IMR-90 (cell line): ENCODE measurements at regions not wholly inside any gene's neighbourhood (a gene's known extent, or its start where the extent isn't known, plus 50 kb on each side); places are given as distances from the start of the nearest gene placed in this dataset.
A peak's percentile ranks its signal among the peaks of the same experiment; 100 is the strongest.

Experiments used
- ATAC-seq: fragments of 200-7000 bp; cut with Tn5 transposase; 2 replicates; pipeline ENCODE4 v1.9.1; 2020; ENCODE audit warnings: low read depth, mild to moderate bottlenecking, moderate library complexity
- BruUV-seq: library from RNA; stranded (reverse); fragments of 400-500 nt; replicated peaks from 2 replicates; lab custom pipeline; 2021; lab: Mats Ljungman, UMichigan
- CTCF ChIA-PET: fragments of 300-600 bp; formaldehyde crosslinking; extraction: SDS; loops from one replicate; lab custom pipeline; 2021; ENCODE audit warnings: antibody characterized with exemption; lab: Yijun Ruan, JAX
- POLR2A ChIA-PET: fragments of 300-600 bp; sonication (Branson Sonifier 250); formaldehyde crosslinking; loops from one replicate; lab custom pipeline; 2022; ENCODE audit warnings: antibody characterized with exemption; ENCODE audit not compliant: unreplicated experiment; lab: Charles Lee
- DNase-seq: peaks from one replicate; pipeline ENCODE4 v3.0.0; 2013
- H2AFZ ChIP-seq: replicated peaks from 2 replicates; pipeline ENCODE3; 2013; ENCODE audit warnings: low read length, mild to moderate bottlenecking; ENCODE audit not compliant: poor library complexity
- H2AK5ac ChIP-seq: 2 replicates; pipeline ENCODE4 v1.6.1; 2013; ENCODE audit warnings: low read depth, low read length, inconsistent platforms
- H2AK9ac ChIP-seq: replicated peaks from 2 replicates; pipeline ENCODE3; 2013; ENCODE audit warnings: mild to moderate bottlenecking, low read depth, low read length, moderate library complexity; ENCODE audit not compliant: poor library complexity
- H2BK120ac ChIP-seq: 2 replicates; pipeline ENCODE4 v1.6.1; 2013; ENCODE audit warnings: low read depth, low read length, inconsistent platforms
- H2BK15ac ChIP-seq: 3 replicates; pipeline ENCODE4 v1.6.1; 2013; ENCODE audit warnings: low read depth, low read length, inconsistent platforms
- H2BK20ac ChIP-seq: 2 replicates; pipeline ENCODE4 v1.6.1; 2013; ENCODE audit warnings: low read depth, mild to moderate bottlenecking, inconsistent platforms, low read length, moderate library complexity
- H2BK5ac ChIP-seq: 2 replicates; pipeline ENCODE4 v1.6.1; 2013; ENCODE audit warnings: mild to moderate bottlenecking, low read depth, low read length, inconsistent platforms; ENCODE audit not compliant: poor library complexity, severe bottlenecking
- H3K14ac ChIP-seq: replicated peaks from 2 replicates; pipeline ENCODE4 v1.6.1; 2013; ENCODE audit warnings: low read depth, low read length, inconsistent platforms
- H3K18ac ChIP-seq: 2 replicates; pipeline ENCODE4 v1.6.1; 2013; ENCODE audit warnings: low read depth, low read length, control low read depth
- H3K23ac ChIP-seq: 2 replicates; pipeline ENCODE4 v1.6.1; 2013; ENCODE audit warnings: low read depth, low read length, inconsistent platforms
- H3K27ac ChIP-seq: 2 replicates; pipeline ENCODE4 v1.5.1; 2013; ENCODE audit warnings: mild to moderate bottlenecking, control low read depth, low read length; ENCODE audit not compliant: insufficient read depth
- H3K27me3 ChIP-seq: 2 replicates; pipeline ENCODE4 v1.6.1; 2013; ENCODE audit warnings: low read length; ENCODE audit not compliant: control insufficient read depth, insufficient read depth
- H3K36me3 ChIP-seq: 2 replicates; pipeline ENCODE4 v1.6.1; 2013; ENCODE audit warnings: low read length, mixed read lengths; ENCODE audit not compliant: control insufficient read depth, insufficient read depth
- H3K4ac ChIP-seq: 2 replicates; pipeline ENCODE4 v1.6.1; 2013; ENCODE audit warnings: low read depth, low read length, inconsistent platforms
- H3K4me1 ChIP-seq: 2 replicates; pipeline ENCODE4 v1.6.1; 2013; ENCODE audit warnings: low read length, mixed read lengths; ENCODE audit not compliant: control insufficient read depth, insufficient read depth
- H3K4me2 ChIP-seq: 2 replicates; pipeline ENCODE4 v1.6.1; 2013; ENCODE audit warnings: low read depth, mild to moderate bottlenecking, control low read depth, low read length, moderate library complexity
- H3K4me3 ChIP-seq: 2 replicates; pipeline ENCODE4 v1.5.1; 2013; ENCODE audit warnings: low read depth, mild to moderate bottlenecking, control low read depth, low read length, moderate library complexity; ENCODE audit not compliant: insufficient read depth
- H3K56ac ChIP-seq: 2 replicates; pipeline ENCODE4 v1.6.1; 2013; ENCODE audit warnings: low read length, inconsistent platforms; ENCODE audit not compliant: insufficient read depth; ENCODE audit errors: extremely low read depth
- H3K79me1 ChIP-seq, 2 experiments: 2 replicates each; pipeline ENCODE4 v1.6.1; 2013; ENCODE audit warnings: low read length in 2 of 2, inconsistent platforms in 1 of 2, low read depth in 1 of 2
- H3K9ac ChIP-seq: 2 replicates; pipeline ENCODE4 v1.6.1; 2013; ENCODE audit warnings: low read depth, low read length, control low read depth
- H3K9me1 ChIP-seq: 2 replicates; pipeline ENCODE4 v1.6.1; 2013; ENCODE audit warnings: low read length, inconsistent platforms; ENCODE audit not compliant: insufficient read depth
- H3K9me3 ChIP-seq: 2 replicates; pipeline ENCODE4 v1.6.1; 2013; ENCODE audit warnings: low read length; ENCODE audit not compliant: control insufficient read depth, insufficient read depth
- H4K20me1 ChIP-seq: 2 replicates; pipeline ENCODE4 v1.6.1; 2013; ENCODE audit warnings: low read length, inconsistent platforms; ENCODE audit not compliant: insufficient read depth
- H4K5ac ChIP-seq: 2 replicates; pipeline ENCODE4 v1.6.1; 2013; ENCODE audit warnings: mild to moderate bottlenecking, low read depth, low read length, control low read depth
- H4K8ac ChIP-seq, 2 experiments: 2 replicates each; pipeline ENCODE4 v1.6.1; 2013; ENCODE audit warnings: low read depth in 2 of 2, low read length in 2 of 2, control low read depth in 1 of 2, inconsistent platforms in 1 of 2
- H4K91ac ChIP-seq: 2 replicates; pipeline ENCODE4 v1.6.1; 2013; ENCODE audit warnings: low read depth, low read length, inconsistent platforms; ENCODE audit not compliant: insufficient read depth
- CEBPB ChIP-seq: IDR thresholded peaks from 2 replicates; pipeline ENCODE4 v1.6.1; 2012; ENCODE audit warnings: low read depth, low read length, improper control_type of control experiment
- CHD1 ChIP-seq: IDR thresholded peaks from 2 replicates; pipeline ENCODE4 v1.6.1; 2012; ENCODE audit warnings: low read depth, low read length, improper control_type of control experiment
- CTCF ChIP-seq: conservative IDR thresholded peaks from 2 replicates; pipeline ENCODE4 v1.5.1; 2012; ENCODE audit warnings: mild to moderate bottlenecking, low read depth, low read length, improper control_type of control experiment
- ELK1 ChIP-seq: fragments of 150-350 bp; IDR thresholded peaks from 2 replicates; pipeline ENCODE4 v1.6.1; 2016; ENCODE audit warnings: low read depth, mild to moderate bottlenecking, low read length, moderate library complexity, borderline replicate concordance
- FOS ChIP-seq: fragments of 150-350 bp; IDR thresholded peaks from 2 replicates; pipeline ENCODE4 v1.6.1; 2016; ENCODE audit warnings: low read depth, low read length
- MAFK ChIP-seq: IDR thresholded peaks from 2 replicates; pipeline ENCODE4 v1.6.1; 2012; ENCODE audit warnings: low read depth, low read length, improper control_type of control experiment
- MAZ ChIP-seq: IDR thresholded peaks from 2 replicates; pipeline ENCODE4 v1.6.1; 2012; ENCODE audit warnings: low read depth, mild to moderate bottlenecking, low read length, improper control_type of control experiment, moderate library complexity, borderline replicate concordance
- MXI1 ChIP-seq: IDR thresholded peaks from 2 replicates; pipeline ENCODE4 v1.6.1; 2012; ENCODE audit warnings: low read depth, mild to moderate bottlenecking, low read length, moderate library complexity, borderline replicate concordance
- NFE2L2 ChIP-seq: fragments of 150-350 bp; IDR thresholded peaks from 2 replicates; pipeline ENCODE4 v1.6.1; 2016; ENCODE audit warnings: low read depth, mild to moderate bottlenecking, low read length
- POLR2A ChIP-seq: IDR thresholded peaks from 2 replicates; pipeline ENCODE4 v1.6.1; 2012; ENCODE audit warnings: mild to moderate bottlenecking, low read depth, low read length
- RCOR1 ChIP-seq: IDR thresholded peaks from 2 replicates; pipeline ENCODE4 v1.6.1; 2012; ENCODE audit warnings: mild to moderate bottlenecking, low read length, improper control_type of control experiment; ENCODE audit not compliant: insufficient replicate concordance
- SMC3 ChIP-seq: fragments of 150-350 bp; IDR thresholded peaks from 2 replicates; pipeline ENCODE4 v1.6.1; 2016; ENCODE audit warnings: low read depth, mild to moderate bottlenecking, antibody characterized with exemption, low read length, moderate library complexity
- USF2 ChIP-seq: fragments of 150-350 bp; IDR thresholded peaks from 2 replicates; pipeline ENCODE4 v1.6.1; 2017; ENCODE audit warnings: mild to moderate bottlenecking, antibody characterized with exemption, low read length, low read depth
- WGBS, 2 experiments: methylation state at CpG; one replicate each; pipeline versions ENCODE4 v1.1.5 to v1.1.7; 2013; ENCODE audit warnings: missing lambda C conversion rate in 2 of 2; ENCODE audit not compliant: insufficient read length in 1 of 2; ENCODE audit errors: extremely low coverage in 2 of 2; 5-methylcytosine and 5-hydroxymethylcytosine counted together
- dilution Hi-C: fragments of 300-500 bp; cut with HindIII; formaldehyde crosslinking; loops from one replicate; pipeline ENCODE4 v1.14.3; 2018; ENCODE audit warnings: low sequenced_read_pairs; ENCODE audit not compliant: unreplicated experiment
- in situ Hi-C: fragments of 300-500 bp; cut with MboI; formaldehyde crosslinking; loops from 3 replicates; pipeline ENCODE4 v1.14.3; 2019; ENCODE audit warnings: low sequenced_read_pairs, inconsistent platforms, mixed read lengths
- intact Hi-C: fragments of 100-400 bp; cut with micrococcal nuclease; formaldehyde crosslinking; loops from 2 replicates; pipeline ENCODE4 v1.10.0; 2022

- Histone ChIP-seq H3K36me3 (no peaks in the 10 kb centered on the region; the same call in 1 of the 2 replicates), H3K4ac (peak overlapping the region; percentile 82), H3K9ac (no peak overlapping the region), H3K79me1 (peaks cover 0 to 39% of the 10 kb centered on the region in 2 experiments; a peak in 2 of 4 replicates), H2BK5ac (peak overlapping the region; percentile 59), H2AK5ac (peak overlapping the region; percentile 90), H3K27ac (no peak overlapping the region), H4K5ac (peak overlapping the region; percentile 64; the same call in 1 of the 2 replicates), H4K20me1 (no peaks in the 10 kb centered on the region), H3K4me2 (no peak overlapping the region), H2AFZ (no peak overlapping the region), H3K23ac (peak overlapping the region; percentile 24; the same call in 1 of the 2 replicates), H3K4me3 (no peak overlapping the region), H3K4me1 (peaks cover 17% of the 10 kb centered on the region), H3K27me3 (no peaks in the 10 kb centered on the region), H2BK15ac (peak overlapping the region; percentile 42; the same call in 2 of the 3 replicates), H3K9me1 (peaks cover 8% of the 10 kb centered on the region), H2BK120ac (peak overlapping the region; percentile 88), H3K14ac (peak overlapping the region; percentile 71; the same call in 1 of the 2 replicates), H4K8ac (peak overlapping the region; percentile 47 to 56; a peak in 2 of 4 replicates), H3K9me3 (no peaks in the 10 kb centered on the region), H2BK20ac (peak overlapping the region; percentile 73), H2AK9ac (no peak overlapping the region), H4K91ac (peak overlapping the region; percentile 75; the same call in 1 of the 2 replicates), H3K56ac (no peak overlapping the region), H3K18ac (peak overlapping the region; percentile 34; the same call in 1 of the 2 replicates)
- DNase-seq (no peak), ATAC-seq (no peak)
- TF ChIP-seq POLR2A = no peak
- no peak for TF ChIP-seq ELK1
- TF ChIP-seq NFE2L2 = no peak
- TF ChIP-seq MXI1 = no peak
- no peak for TF ChIP-seq CHD1
- TF ChIP-seq MAFK = no peak
- no peak for TF ChIP-seq SMC3
- TF ChIP-seq MAZ = no peak
- no peak for TF ChIP-seq RCOR1
- TF ChIP-seq USF2 = no peak
- no peak for TF ChIP-seq FOS
- no peak for TF ChIP-seq CEBPB
- no peak for TF ChIP-seq CTCF
- ChIA-PET POLR2A (no interaction called here), CTCF (interaction anchor here (1.4 kb wide), 1 partner anchor 17 kb away, joined by 3 read pairs; no protein-coding TSS in a partner anchor)
- in situ Hi-C loops (no loop called here), dilution Hi-C loops (no loop called here), intact Hi-C loops (no loop called here)
- BruUV-seq = no TSS peak
- WGBS, 2 experiments = 100% methylated on average over 1 of the region's 5 CpGs; no CpG with 5 or more reads in 1 of the 2 experiments
Observed at GRCh38 chr20:19832875-19833274, 74.8 kb downstream of the RIN2 start.
